GM12878 (cell line): ENCODE measurements at regions not wholly inside any gene's neighbourhood (a gene's known extent, or its start where the extent isn't known, plus 50 kb on each side); places are given as distances from the start of the nearest gene placed in this dataset.
A peak's percentile ranks its signal among the peaks of the same experiment; 100 is the strongest.

Experiments
- ATAC-seq: fragments of 200-7000 bp; cut with Tn5 transposase; 3 replicates; pipeline ENCODE4 v1.9.1; 2020; ENCODE audit warnings: mild to moderate bottlenecking, moderate library complexity
- BruUV-seq: library from RNA; stranded (reverse); fragments of 400-500 nt; replicated peaks from 2 replicates; lab custom pipeline; 2021; lab: Mats Ljungman, UMichigan
- CTCF ChIA-PET: fragments of 300-600 bp; sonication (Branson Sonifier 250); formaldehyde crosslinking; extraction: SDS; loops from one replicate; lab custom pipeline; 2021; ENCODE audit warnings: inconsistent platforms; lab: Yijun Ruan, JAX
- POLR2A ChIA-PET: fragments of 350-600 bp; formaldehyde crosslinking; extraction: SDS; loops from one replicate; lab custom pipeline; 2021; ENCODE audit warnings: inconsistent platforms; lab: Charles Lee
- RAD21 ChIA-PET: fragments of 300-600 bp; sonication (Branson Sonifier 250); formaldehyde crosslinking; loops from one replicate; lab custom pipeline; 2023; ENCODE audit warnings: antibody characterized with exemption; ENCODE audit not compliant: unreplicated experiment; lab: Charles Lee
- SMC1A ChIA-PET: fragments of 300-600 bp; sonication (Branson Sonifier 250); formaldehyde crosslinking; loops from one replicate; lab custom pipeline; 2023; ENCODE audit not compliant: unreplicated experiment, uncharacterized antibody; lab: Charles Lee
- DNase-seq: peaks from one replicate; pipeline ENCODE4 v3.0.0-alpha.2; 2011; ENCODE audit warnings: low read depth, low spot score
- FAIRE-seq: peaks from 3 replicates; lab custom pipeline; 2011; peaks lifted over from hg19 to GRCh38; lab: Jason Lieb, UNC
- H2AFZ ChIP-seq: 2 replicates; pipeline ENCODE4 v1.6.0; 2011; ENCODE audit warnings: low read depth, low read length, control low read depth; ENCODE audit not compliant: control insufficient read depth
- H3K27ac ChIP-seq: 2 replicates; pipeline ENCODE4 v1.5.1; 2011; ENCODE audit warnings: control low read depth; ENCODE audit not compliant: control insufficient read depth, insufficient read depth
- H3K27me3 ChIP-seq, 2 experiments: replicated peaks in 1 of 2; 2 replicates each; pipeline versions ENCODE4 v1.6.0 to v1.6.1; 2011; ENCODE audit warnings: low read length in 1 of 2; ENCODE audit not compliant: control insufficient read depth in 2 of 2, insufficient read depth in 2 of 2
- H3K36me3 ChIP-seq, 2 experiments: 2 replicates each; pipeline ENCODE4 v1.5.1; 2011; ENCODE audit warnings: low read length in 1 of 2; ENCODE audit not compliant: control insufficient read depth in 2 of 2, insufficient read depth in 2 of 2
- H3K4me1 ChIP-seq: 2 replicates; pipeline ENCODE4 v1.6.1; 2011; ENCODE audit warnings: mild to moderate bottlenecking, low read length, moderate library complexity, mixed read lengths; ENCODE audit not compliant: control insufficient read depth, insufficient read depth
- H3K4me2 ChIP-seq: 2 replicates; pipeline ENCODE4 v1.6.0; 2011; ENCODE audit warnings: control low read depth; ENCODE audit not compliant: control insufficient read depth, insufficient read depth
- H3K4me3 ChIP-seq: fragments of 200-600 bp; sonication (generic); 2 replicates; pipeline ENCODE4 v1.5.1; 2016
- H3K79me2 ChIP-seq: 2 replicates; pipeline ENCODE4 v1.6.0; 2011; ENCODE audit warnings: low read length; ENCODE audit not compliant: control insufficient read depth, insufficient read depth
- H3K9ac ChIP-seq: 2 replicates; pipeline ENCODE4 v1.8.0; 2011; ENCODE audit warnings: low read length, control low read depth, mixed read lengths; ENCODE audit not compliant: control insufficient read depth, insufficient read depth
- H3K9me3 ChIP-seq: replicated peaks from 3 replicates; pipeline ENCODE4 v1.5.1; 2011; ENCODE audit warnings: mild to moderate bottlenecking, low read length; ENCODE audit not compliant: control insufficient read depth, insufficient read depth
- H4K20me1 ChIP-seq: 2 replicates; pipeline ENCODE4 v1.6.0; 2011; ENCODE audit not compliant: control insufficient read depth, insufficient read depth
- E4F1 ChIP-seq: fragments of 450-650 bp; IDR thresholded peaks from 2 replicates; pipeline ENCODE4 v1.6.1; 2018; ENCODE audit warnings: borderline replicate concordance, mild to moderate bottlenecking; ENCODE audit not compliant: partially characterized antibody
- ETV6 ChIP-seq, 2 experiments: fragments of 450-650 bp in 1 of 2; IDR thresholded peaks in 1 of 2; conservative IDR thresholded peaks in 1 of 2; 2 replicates each; pipeline ENCODE4 v1.6.1; 2014; ENCODE audit warnings: antibody characterized with exemption in 1 of 2, borderline replicate concordance in 1 of 2, low read depth in 1 of 2, mild to moderate bottlenecking in 1 of 2, moderate library complexity in 1 of 2
- EZH2 ChIP-seq: IDR thresholded peaks from 2 replicates; pipeline ENCODE4 v1.6.1; 2012; ENCODE audit warnings: low read depth, mild to moderate bottlenecking, control low read depth, inconsistent platforms, low read length, borderline replicate concordance; ENCODE audit not compliant: control insufficient read depth
- HDAC2 ChIP-seq: fragments of 200-600 bp; sonication (generic); IDR thresholded peaks from 2 replicates; pipeline ENCODE4 v1.6.1; 2017
- IKZF1 ChIP-seq: fragments of 450-650 bp; conservative IDR thresholded peaks from 2 replicates; pipeline ENCODE4 v1.6.1; 2017; ENCODE audit warnings: antibody characterized with exemption, mild to moderate bottlenecking
- MEF2B ChIP-seq: fragments of 450-650 bp; IDR thresholded peaks from 2 replicates; pipeline ENCODE4 v1.6.1; 2018; ENCODE audit warnings: mild to moderate bottlenecking, moderate library complexity; ENCODE audit not compliant: partially characterized antibody, poor library complexity, severe bottlenecking
- POU2F2 ChIP-seq: IDR thresholded peaks from 3 replicates; pipeline ENCODE4 v1.6.1; 2011; ENCODE audit warnings: low read depth, mild to moderate bottlenecking, low read length, borderline replicate concordance
- TBL1XR1 ChIP-seq: IDR thresholded peaks from 2 replicates; pipeline ENCODE4 v1.6.1; 2012; ENCODE audit warnings: low read depth, low read length, improper control_type of control experiment
- ZSCAN29 ChIP-seq: fragments of 450-650 bp; IDR thresholded peaks from 2 replicates; pipeline ENCODE4 v1.6.1; 2017; ENCODE audit warnings: mild to moderate bottlenecking, moderate library complexity
- ZZZ3 ChIP-seq: IDR thresholded peaks from 2 replicates; pipeline ENCODE4 v1.6.1; 2011; ENCODE audit warnings: low read depth; ENCODE audit not compliant: control insufficient read depth, insufficient read length
- WGBS: methylation state at CpG from one replicate; pipeline ENCODE4 v1.1.6; 2016; ENCODE audit warnings: low lambda C conversion rate; ENCODE audit not compliant: insufficient replicate concordance, insufficient coverage; ENCODE audit errors: missing lambda C conversion rate; 5-methylcytosine and 5-hydroxymethylcytosine counted together
- in situ Hi-C: fragments of 300-500 bp; cut with MboI; formaldehyde crosslinking; loops from 9 replicates; pipeline ENCODE4 v1.14.3; 2018; ENCODE audit warnings: mixed read lengths
- intact Hi-C: fragments of 100-400 bp; cut with micrococcal nuclease; formaldehyde crosslinking; loops from one replicate; pipeline ENCODE4 v1.14.2; 2022; ENCODE audit not compliant: unreplicated experiment
- TF ChIP-seq, protein P1 (sequence below): IDR thresholded peaks from 2 replicates; pipeline ENCODE4 v1.6.1; 2011; ENCODE audit warnings: borderline replicate concordance, low read depth, mild to moderate bottlenecking, moderate library complexity, low read length; ENCODE audit not compliant: insufficient read depth, poor library complexity, severe bottlenecking

DNA sequence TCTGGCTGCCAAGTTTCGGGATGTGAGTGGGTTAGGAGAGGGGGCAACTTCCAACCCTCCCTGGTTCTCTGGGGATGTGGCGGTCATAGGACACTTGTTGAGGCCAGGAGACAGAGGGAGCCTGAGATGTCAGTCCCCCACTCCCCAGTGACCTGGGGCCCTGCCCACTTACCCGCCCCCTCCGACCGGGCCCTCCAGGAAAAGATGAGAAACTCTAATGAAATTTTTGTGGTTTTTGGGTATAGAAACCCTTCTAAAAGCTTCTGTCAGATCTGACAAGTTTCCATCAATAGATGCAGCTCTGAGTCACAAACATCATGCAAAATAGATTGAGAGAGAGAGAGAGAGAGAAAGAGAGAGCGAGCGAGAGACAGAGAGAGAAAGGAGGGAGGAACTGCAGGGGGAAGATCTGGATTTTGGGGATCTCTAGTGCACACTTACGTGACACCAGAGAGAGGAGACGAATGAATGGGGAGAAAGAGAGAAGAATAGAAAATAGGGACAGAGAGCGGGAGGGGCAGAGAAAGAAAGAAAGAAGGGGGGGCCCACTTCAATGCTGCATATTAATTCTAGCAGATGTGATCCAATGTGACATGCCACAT, 94.0 kb downstream of the PTPRS start:
- H4K20me1 ChIP-seq, result no peaks in the 10 kb centered on the region
- DNase-seq (no peak), ATAC-seq (peak; percentile 53), FAIRE-seq (no peak)
- in situ Hi-C loops, result no loop called here
- H3K27ac ChIP-seq, result no peak overlapping the region
- no peaks in the 10 kb centered on the region for H3K9me3 ChIP-seq
- H3K4me3 ChIP-seq, result no peak overlapping the region
- H3K4me1 ChIP-seq, result no peaks in the 10 kb centered on the region
- intact Hi-C loops, result no loop called here
- ChIA-PET SMC1A (no interaction called here), RAD21 (no interaction called here), POLR2A (no interaction called here), CTCF (no interaction called here)
- H3K4me2 ChIP-seq, result no peak overlapping the region
- H3K27me3 ChIP-seq, result no peaks in the 10 kb centered on the region
- no peaks in the 10 kb centered on the region for H3K36me3 ChIP-seq
- TF ChIP-seq POU2F2 (0 out of 3 replicates have a peak, but pooled peaks have one; percentile 15), TBL1XR1 (no peak), ZZZ3 (peak; percentile 30), ETV6 (conservative IDR thresholded peaks at IDR 0.05 in 1 of 2, IDR thresholded peaks at IDR 0.05 in 1 of 2; ENCODE audit: borderline replicate concordance in 1 of 2, low read depth in 1 of 2) (no peak), HDAC2 (no peak), ZSCAN29 (no peak), MEF2B (no peak), EZH2 (no peak), IKZF1 (0 out of 2 replicates have a peak, but pooled peaks have one; percentile 14), E4F1 (no peak)
- TF ChIP-seq, protein P1, sequence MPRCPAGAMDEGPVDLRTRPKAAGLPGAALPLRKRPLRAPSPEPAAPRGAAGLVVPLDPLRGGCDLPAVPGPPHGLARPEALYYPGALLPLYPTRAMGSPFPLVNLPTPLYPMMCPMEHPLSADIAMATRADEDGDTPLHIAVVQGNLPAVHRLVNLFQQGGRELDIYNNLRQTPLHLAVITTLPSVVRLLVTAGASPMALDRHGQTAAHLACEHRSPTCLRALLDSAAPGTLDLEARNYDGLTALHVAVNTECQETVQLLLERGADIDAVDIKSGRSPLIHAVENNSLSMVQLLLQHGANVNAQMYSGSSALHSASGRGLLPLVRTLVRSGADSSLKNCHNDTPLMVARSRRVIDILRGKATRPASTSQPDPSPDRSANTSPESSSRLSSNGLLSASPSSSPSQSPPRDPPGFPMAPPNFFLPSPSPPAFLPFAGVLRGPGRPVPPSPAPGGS, result no peak
- H3K9ac ChIP-seq, result no peak overlapping the region
- no peaks in the 10 kb centered on the region for H3K79me2 ChIP-seq
- WGBS, result 14% methylated on average over 10 of the region's 10 CpGs
- no peak overlapping the region for H2AFZ ChIP-seq
- no TSS peak for BruUV-seq
